MM.1S (cell line): ENCODE measurements at regions not wholly inside any gene's neighbourhood (a gene's known extent, or its start where the extent isn't known, plus 50 kb on each side); places are given as distances from the start of the nearest gene placed in this dataset.

ENCODE experiments used
- DNase-seq: peaks from one replicate; pipeline ENCODE4 v3.0.0-alpha.2; 2015
- H2AFZ ChIP-seq: fragments of 300-600 bp; sonication (generic); 2 replicates; pipeline ENCODE4 v1.6.0; 2016; ENCODE audit warnings: antibody characterized with exemption, low read length
- H3F3A ChIP-seq: fragments of 300-600 bp; sonication (generic); 2 replicates; pipeline ENCODE4 v1.6.1; 2016; ENCODE audit warnings: mild to moderate bottlenecking, antibody characterized with exemption, low read length, moderate library complexity, mixed read lengths; ENCODE audit not compliant: insufficient read depth
- H3K27ac ChIP-seq: fragments of 300-600 bp; sonication (generic); 2 replicates; pipeline ENCODE4 v1.5.1; 2016; ENCODE audit warnings: mild to moderate bottlenecking, low read length
- H3K27me3 ChIP-seq: fragments of 300-600 bp; sonication (generic); replicated peaks from 2 replicates; pipeline ENCODE4 v1.6.0; 2016; ENCODE audit warnings: low read length; ENCODE audit not compliant: insufficient read depth
- H3K36me3 ChIP-seq: fragments of 300-600 bp; sonication (generic); replicated peaks from 2 replicates; pipeline ENCODE4 v1.6.1; 2016; ENCODE audit warnings: mild to moderate bottlenecking, low read length, mixed read lengths; ENCODE audit not compliant: insufficient read depth
- H3K4me1 ChIP-seq: fragments of 300-600 bp; sonication (generic); 2 replicates; pipeline ENCODE4 v1.6.1; 2016; ENCODE audit warnings: low read length, mixed read lengths
- H3K4me2 ChIP-seq: fragments of 300-600 bp; sonication (generic); 2 replicates; pipeline ENCODE4 v1.6.0; 2016; ENCODE audit warnings: low read depth, low read length
- H3K4me3 ChIP-seq: fragments of 300-600 bp; sonication (generic); 2 replicates; pipeline ENCODE4 v1.5.1; 2016; ENCODE audit warnings: low read length, mixed read lengths
- H3K79me2 ChIP-seq: fragments of 300-600 bp; sonication (generic); 2 replicates; pipeline ENCODE4 v1.6.1; 2016; ENCODE audit warnings: mixed run types, low read length, mixed read lengths
- H3K9ac ChIP-seq: fragments of 300-600 bp; sonication (generic); 2 replicates; pipeline ENCODE4 v1.6.1; 2016; ENCODE audit warnings: low read length, mixed read lengths
- H3K9me2 ChIP-seq: fragments of 300-600 bp; sonication (generic); replicated peaks from 2 replicates; pipeline ENCODE4 v1.6.1; 2016; ENCODE audit warnings: mild to moderate bottlenecking, low read length, mixed read lengths; ENCODE audit not compliant: insufficient read depth
- H3K9me3 ChIP-seq: fragments of 300-600 bp; sonication (generic); replicated peaks from 2 replicates; pipeline ENCODE4 v1.6.1; 2016; ENCODE audit warnings: mild to moderate bottlenecking, low read length, mixed read lengths; ENCODE audit not compliant: insufficient read depth
- H4K20me1 ChIP-seq: fragments of 300-600 bp; sonication (generic); 2 replicates; pipeline ENCODE4 v1.6.1; 2016; ENCODE audit warnings: mild to moderate bottlenecking, low read length, moderate library complexity, mixed read lengths; ENCODE audit not compliant: insufficient read depth
- EZH2 ChIP-seq: fragments of 300-600 bp; sonication (generic); optimal IDR thresholded peaks from 2 replicates; pipeline ENCODE3; 2017; ENCODE audit warnings: low read depth, mild to moderate bottlenecking, antibody characterized with exemption, low read length, mixed read lengths
- EZH2phosphoT487 ChIP-seq: fragments of 300-600 bp; sonication (generic); IDR thresholded peaks from 2 replicates; pipeline ENCODE4 v1.6.1; 2018; ENCODE audit warnings: antibody characterized with exemption, low read length
- TF ChIP-seq, protein P1 (sequence below): fragments of 300-600 bp; sonication (generic); IDR thresholded peaks from 2 replicates; pipeline ENCODE4 v1.5.1; 2016; ENCODE audit warnings: antibody characterized with exemption, low read length, mixed read lengths

DNA sequence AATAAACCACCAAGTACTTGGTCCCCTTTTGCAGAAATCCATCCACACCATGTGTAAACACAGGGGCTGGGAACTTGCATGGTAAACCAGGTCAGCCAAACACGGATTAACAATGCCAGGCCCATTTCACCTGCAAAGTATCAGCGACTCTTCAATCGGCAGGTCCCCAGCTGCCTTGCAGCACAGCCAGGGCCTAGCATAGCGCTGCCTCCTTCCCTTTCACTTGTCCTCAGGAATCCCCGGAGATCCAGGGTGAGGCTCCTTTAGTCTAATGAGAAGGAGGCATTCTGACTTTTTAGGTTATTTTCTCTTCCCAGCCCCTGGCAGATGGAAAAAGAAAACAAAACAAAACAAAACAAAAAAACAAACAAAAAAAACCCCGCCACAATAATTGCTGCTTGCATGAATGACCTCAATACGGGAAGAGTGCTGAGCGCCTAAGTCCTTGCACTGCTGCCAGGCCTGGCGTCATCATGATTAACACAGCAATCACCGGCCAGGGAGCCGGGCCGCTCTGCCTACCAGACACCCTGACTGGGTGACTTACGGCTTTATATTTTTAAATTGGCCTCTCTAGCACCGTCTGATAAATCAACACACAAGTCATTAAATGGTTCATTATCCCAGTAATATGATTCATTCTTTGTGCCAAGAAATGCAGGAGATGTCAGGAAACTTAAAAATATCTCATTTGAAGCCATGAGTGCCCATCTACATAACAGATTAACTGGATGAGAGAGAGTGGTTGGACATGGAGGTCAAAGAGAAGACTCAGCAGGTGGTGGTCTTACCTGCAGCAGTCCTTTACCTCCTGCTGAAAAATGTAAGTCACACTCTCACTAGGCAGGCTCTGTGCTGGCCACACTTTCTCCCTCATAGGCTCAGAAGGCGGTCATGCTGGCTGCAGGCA is 692.7 kb downstream of the UQCRFS1 start:
- Histone ChIP-seq H3K9me2 (no peaks in the 10 kb centered on the region), H3K27ac (no peak overlapping the region), H3K27me3 (no peaks in the 10 kb centered on the region), H3K9me3 (no peaks in the 10 kb centered on the region), H3K36me3 (0 out of 2 replicates have a peak, but pooled peaks cover 4% of the 10 kb centered on the region), H3F3A (peaks cover 16% of the 10 kb centered on the region), H3K79me2 (peaks cover 24% of the 10 kb centered on the region), H3K9ac (no peak overlapping the region), H3K4me3 (no peak overlapping the region), H3K4me1 (peaks cover 9% of the 10 kb centered on the region), H3K4me2 (no peak overlapping the region), H2AFZ (no peak overlapping the region), H4K20me1 (no peaks in the 10 kb centered on the region)
- TF ChIP-seq, protein P1, sequence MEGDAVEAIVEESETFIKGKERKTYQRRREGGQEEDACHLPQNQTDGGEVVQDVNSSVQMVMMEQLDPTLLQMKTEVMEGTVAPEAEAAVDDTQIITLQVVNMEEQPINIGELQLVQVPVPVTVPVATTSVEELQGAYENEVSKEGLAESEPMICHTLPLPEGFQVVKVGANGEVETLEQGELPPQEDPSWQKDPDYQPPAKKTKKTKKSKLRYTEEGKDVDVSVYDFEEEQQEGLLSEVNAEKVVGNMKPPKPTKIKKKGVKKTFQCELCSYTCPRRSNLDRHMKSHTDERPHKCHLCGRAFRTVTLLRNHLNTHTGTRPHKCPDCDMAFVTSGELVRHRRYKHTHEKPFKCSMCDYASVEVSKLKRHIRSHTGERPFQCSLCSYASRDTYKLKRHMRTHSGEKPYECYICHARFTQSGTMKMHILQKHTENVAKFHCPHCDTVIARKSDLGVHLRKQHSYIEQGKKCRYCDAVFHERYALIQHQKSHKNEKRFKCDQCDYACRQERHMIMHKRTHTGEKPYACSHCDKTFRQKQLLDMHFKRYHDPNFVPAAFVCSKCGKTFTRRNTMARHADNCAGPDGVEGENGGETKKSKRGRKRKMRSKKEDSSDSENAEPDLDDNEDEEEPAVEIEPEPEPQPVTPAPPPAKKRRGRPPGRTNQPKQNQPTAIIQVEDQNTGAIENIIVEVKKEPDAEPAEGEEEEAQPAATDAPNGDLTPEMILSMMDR, result no peak
- TF ChIP-seq EZH2 (no peak), EZH2phosphoT487 (no peak)
- no peak for DNase-seq

DNA sequence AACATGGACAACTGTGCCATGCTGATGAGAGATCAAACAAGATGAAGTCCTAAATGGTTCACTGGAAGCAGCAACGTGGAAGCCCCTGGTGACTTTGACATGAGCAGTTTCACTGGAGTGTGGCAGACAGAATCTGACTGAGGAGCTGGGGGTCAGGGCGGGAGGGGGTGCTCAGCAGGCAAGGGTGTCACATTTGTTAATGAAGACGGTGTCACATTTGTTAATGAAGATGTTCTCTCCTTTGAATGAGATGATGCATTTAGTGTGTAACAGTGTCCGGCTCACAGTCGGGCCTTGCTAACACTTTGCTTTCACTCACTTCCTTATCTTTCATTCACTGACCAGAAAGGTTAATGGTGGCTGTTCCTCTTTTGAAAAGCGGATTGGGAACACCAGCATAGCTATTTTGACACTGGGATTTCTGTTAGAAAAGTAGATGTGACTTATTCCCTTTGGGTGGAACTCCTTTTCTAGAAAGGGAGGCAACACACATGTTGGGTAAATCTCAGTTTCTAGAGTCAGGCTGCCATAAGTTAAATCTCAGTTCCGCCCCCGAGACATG is 693.7 kb downstream of the UQCRFS1 start:
- TF ChIP-seq EZH2phosphoT487 (no peak), EZH2 (no peak)
- Histone ChIP-seq H3K9ac (no peak overlapping the region), H3K36me3 (0 out of 2 replicates have a peak, but pooled peaks cover 4% of the 10 kb centered on the region), H3K9me2 (no peaks in the 10 kb centered on the region), H2AFZ (no peak overlapping the region), H3F3A (peaks cover 18% of the 10 kb centered on the region), H3K4me2 (no peak overlapping the region), H3K27ac (no peak overlapping the region), H4K20me1 (no peaks in the 10 kb centered on the region), H3K9me3 (no peaks in the 10 kb centered on the region), H3K27me3 (no peaks in the 10 kb centered on the region), H3K79me2 (peaks cover 27% of the 10 kb centered on the region), H3K4me3 (no peak overlapping the region), H3K4me1 (peaks cover 16% of the 10 kb centered on the region)
- DNase-seq, result no peak

DNA sequence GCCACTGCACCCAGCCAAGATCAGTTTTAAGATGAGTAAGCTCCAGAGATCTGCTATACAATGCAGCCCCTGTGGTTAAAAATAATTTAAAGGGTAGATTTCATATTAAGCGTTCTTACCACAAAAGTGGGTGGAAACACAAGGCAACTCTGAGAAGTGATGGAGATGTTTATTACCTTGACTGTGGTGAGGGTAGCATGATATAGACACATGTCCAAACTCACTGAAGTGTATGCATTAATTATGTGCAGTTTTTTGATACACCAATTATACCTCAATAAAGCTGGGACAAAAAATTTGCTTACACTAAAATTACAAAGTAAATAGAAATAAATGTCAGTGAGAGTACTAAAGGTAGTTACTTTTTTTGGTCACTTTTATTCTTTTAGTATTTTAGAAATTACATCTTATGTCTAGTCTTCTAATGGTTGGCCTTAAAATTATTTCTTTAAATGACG is 696.5 kb downstream of the UQCRFS1 start:
- H3K79me2 ChIP-seq, result peaks cover 31% of the 10 kb centered on the region
- H3K4me3 ChIP-seq, result peak overlapping the region; percentile 56
- H2AFZ ChIP-seq, result no peak overlapping the region
- H3K27me3 ChIP-seq, result no peaks in the 10 kb centered on the region
- H3K9me2 ChIP-seq, result no peaks in the 10 kb centered on the region
- TF ChIP-seq EZH2 (no peak), EZH2phosphoT487 (no peak)
- TF ChIP-seq, protein P1, result no peak
- peak overlapping the region; percentile 64; the same call in 1 of the 2 replicates for H3K9ac ChIP-seq
- H3K9me3 ChIP-seq, result no peaks in the 10 kb centered on the region
- no peaks in the 10 kb centered on the region for H4K20me1 ChIP-seq
- peaks cover 20% of the 10 kb centered on the region for H3K4me1 ChIP-seq
- 0 out of 2 replicates have a peak, but pooled peaks cover 4% of the 10 kb centered on the region for H3K36me3 ChIP-seq
- H3F3A ChIP-seq, result peaks cover 18% of the 10 kb centered on the region
- H3K27ac ChIP-seq, result peak overlapping the region; percentile 84; the same call in 1 of the 2 replicates
- peak; percentile 88 for DNase-seq
- H3K4me2 ChIP-seq, result peak overlapping the region; percentile 87
